OCI-LY1 (cell line): ENCODE measurements at regions not wholly inside any gene's neighbourhood (a gene's known extent, or its start where the extent isn't known, plus 50 kb on each side); places are given as distances from the start of the nearest gene placed in this dataset.

Experiments used
- H2AFZ ChIP-seq: fragments of 200-600 bp; sonication (generic), shearing (Covaris generic); 2 replicates; pipeline ENCODE4 v1.6.0; 2014; ENCODE audit warnings: antibody characterized with exemption, mild to moderate bottlenecking, low read length
- H3F3A ChIP-seq: fragments of 200-600 bp; sonication (generic), shearing (Covaris generic); 2 replicates; pipeline ENCODE4 v1.6.0; 2014; ENCODE audit warnings: mild to moderate bottlenecking, antibody characterized with exemption, low read length, moderate library complexity; ENCODE audit not compliant: insufficient read depth
- H3K27ac ChIP-seq: fragments of 200-600 bp; sonication (generic); 2 replicates; pipeline ENCODE4 v1.5.1; 2014; ENCODE audit warnings: low read length, mixed run types, mild to moderate bottlenecking, low read depth; ENCODE audit not compliant: poor library complexity, severe bottlenecking
- H3K27me3 ChIP-seq: fragments of 200-600 bp; sonication (generic); 2 replicates; pipeline ENCODE4 v1.6.0; 2014; ENCODE audit warnings: antibody characterized with exemption, mild to moderate bottlenecking, low read length, moderate library complexity; ENCODE audit not compliant: insufficient read depth
- H3K36me3 ChIP-seq: fragments of 200-600 bp; sonication (generic); 2 replicates; pipeline ENCODE4 v1.6.1; 2014; ENCODE audit warnings: mild to moderate bottlenecking, antibody characterized with exemption, low read length, moderate library complexity, mixed read lengths; ENCODE audit not compliant: insufficient read depth
- H3K4me1 ChIP-seq: fragments of 200-600 bp; sonication (generic); 2 replicates; pipeline ENCODE4 v1.5.1; 2014; ENCODE audit warnings: mild to moderate bottlenecking, low read length, moderate library complexity; ENCODE audit not compliant: insufficient read depth, severe bottlenecking
- H3K4me2 ChIP-seq: fragments of 200-600 bp; sonication (generic), shearing (Covaris generic); 2 replicates; pipeline ENCODE4 v1.6.1; 2014; ENCODE audit warnings: low read length
- H3K4me3 ChIP-seq: fragments of 200-600 bp; sonication (generic); 2 replicates; pipeline ENCODE4 v1.5.1; 2014; ENCODE audit warnings: low read length, low read depth, mild to moderate bottlenecking, mixed read lengths; ENCODE audit not compliant: poor library complexity, severe bottlenecking
- H3K79me2 ChIP-seq: fragments of 200-600 bp; shearing (Covaris generic); 2 replicates; pipeline ENCODE4 v1.6.1; 2016; ENCODE audit warnings: mixed run types, low read length, mixed read lengths; ENCODE audit not compliant: insufficient read depth
- H3K9ac ChIP-seq: fragments of 200-600 bp; sonication (generic), shearing (Covaris generic); 2 replicates; pipeline ENCODE4 v1.6.1; 2014; ENCODE audit warnings: mild to moderate bottlenecking, low read length, mixed read lengths
- H3K9me2 ChIP-seq: fragments of 200-600 bp; sonication (generic), shearing (Covaris generic); 2 replicates; pipeline ENCODE4 v1.6.1; 2014; ENCODE audit warnings: low read depth, mild to moderate bottlenecking, low read length, mixed read lengths
- H3K9me3 ChIP-seq: fragments of 200-600 bp; shearing (Covaris generic); 2 replicates; pipeline ENCODE4 v1.6.1; 2014; ENCODE audit warnings: low read length, mixed read lengths
- H4K20me1 ChIP-seq: fragments of 200-600 bp; sonication (generic), shearing (Covaris generic); 2 replicates; pipeline ENCODE4 v1.6.0; 2016; ENCODE audit warnings: mild to moderate bottlenecking, low read length; ENCODE audit not compliant: insufficient read depth
- CTCF ChIP-seq: fragments of 200-600 bp; sonication (generic), shearing (Covaris generic); IDR thresholded peaks from 2 replicates; pipeline ENCODE4 v1.5.1; 2017; ENCODE audit warnings: mild to moderate bottlenecking, antibody characterized with exemption, low read length, moderate library complexity, mixed read lengths
- EZH2 ChIP-seq: fragments of 200-600 bp; sonication (generic), shearing (Covaris generic); IDR thresholded peaks from 2 replicates; pipeline ENCODE4 v1.8.0; 2017; ENCODE audit warnings: borderline replicate concordance, mixed run types, mild to moderate bottlenecking, antibody characterized with exemption, low read length, moderate library complexity, mixed read lengths

DNA sequence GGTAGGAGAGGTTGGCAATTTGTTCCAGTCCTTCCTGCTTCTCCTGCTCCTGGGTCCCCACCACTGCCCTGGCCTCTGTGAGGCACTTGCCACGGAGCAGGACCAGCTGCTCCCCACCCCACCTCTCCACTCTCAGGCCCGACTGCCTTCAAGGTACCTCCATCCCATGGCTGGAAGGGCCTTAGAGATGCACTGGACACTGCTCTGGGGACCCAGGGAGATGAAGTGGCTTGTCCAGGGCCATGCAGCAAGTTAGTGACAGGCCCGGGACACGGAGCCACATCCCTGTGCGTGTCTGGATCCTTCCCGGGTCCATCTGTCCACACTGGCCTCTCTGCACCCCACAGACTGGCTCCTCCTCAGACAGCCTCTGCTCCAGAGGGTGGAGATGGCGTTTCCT lies 105.3 kb downstream of the CPZ start:
- H3K4me2 ChIP-seq: no peak overlapping the region
- no peak for TF ChIP-seq EZH2
- TF ChIP-seq CTCF: no peak

GRCh38 chr4:8696369-8697127 lies 104.0 kb downstream of the CPZ start:
- Histone ChIP-seq H3K9me3 (no peaks in the 10 kb centered on the region), H3K36me3 (no peaks in the 10 kb centered on the region), H3K4me1 (no peaks in the 10 kb centered on the region), H3K27ac (no peak overlapping the region), H3K4me2 (no peak overlapping the region), H3K9ac (no peak overlapping the region), H2AFZ (no peak overlapping the region), H3K79me2 (no peaks in the 10 kb centered on the region), H4K20me1 (no peaks in the 10 kb centered on the region), H3K4me3 (no peak overlapping the region), H3F3A (no peaks in the 10 kb centered on the region), H3K27me3 (no peaks in the 10 kb centered on the region), H3K9me2 (no peaks in the 10 kb centered on the region)
- TF ChIP-seq EZH2: no peak
- TF ChIP-seq CTCF: no peak

More for the DNA sequence above, 105.3 kb downstream of the CPZ start:
- Histone ChIP-seq H3K36me3 (no peaks in the 10 kb centered on the region), H3F3A (no peaks in the 10 kb centered on the region), H4K20me1 (no peaks in the 10 kb centered on the region), H3K9me2 (no peaks in the 10 kb centered on the region), H3K9ac (no peak overlapping the region), H3K27ac (no peak overlapping the region), H3K4me3 (no peak overlapping the region), H3K79me2 (no peaks in the 10 kb centered on the region), H2AFZ (no peak overlapping the region), H3K27me3 (no peaks in the 10 kb centered on the region), H3K9me3 (no peaks in the 10 kb centered on the region), H3K4me1 (no peaks in the 10 kb centered on the region)

DNA sequence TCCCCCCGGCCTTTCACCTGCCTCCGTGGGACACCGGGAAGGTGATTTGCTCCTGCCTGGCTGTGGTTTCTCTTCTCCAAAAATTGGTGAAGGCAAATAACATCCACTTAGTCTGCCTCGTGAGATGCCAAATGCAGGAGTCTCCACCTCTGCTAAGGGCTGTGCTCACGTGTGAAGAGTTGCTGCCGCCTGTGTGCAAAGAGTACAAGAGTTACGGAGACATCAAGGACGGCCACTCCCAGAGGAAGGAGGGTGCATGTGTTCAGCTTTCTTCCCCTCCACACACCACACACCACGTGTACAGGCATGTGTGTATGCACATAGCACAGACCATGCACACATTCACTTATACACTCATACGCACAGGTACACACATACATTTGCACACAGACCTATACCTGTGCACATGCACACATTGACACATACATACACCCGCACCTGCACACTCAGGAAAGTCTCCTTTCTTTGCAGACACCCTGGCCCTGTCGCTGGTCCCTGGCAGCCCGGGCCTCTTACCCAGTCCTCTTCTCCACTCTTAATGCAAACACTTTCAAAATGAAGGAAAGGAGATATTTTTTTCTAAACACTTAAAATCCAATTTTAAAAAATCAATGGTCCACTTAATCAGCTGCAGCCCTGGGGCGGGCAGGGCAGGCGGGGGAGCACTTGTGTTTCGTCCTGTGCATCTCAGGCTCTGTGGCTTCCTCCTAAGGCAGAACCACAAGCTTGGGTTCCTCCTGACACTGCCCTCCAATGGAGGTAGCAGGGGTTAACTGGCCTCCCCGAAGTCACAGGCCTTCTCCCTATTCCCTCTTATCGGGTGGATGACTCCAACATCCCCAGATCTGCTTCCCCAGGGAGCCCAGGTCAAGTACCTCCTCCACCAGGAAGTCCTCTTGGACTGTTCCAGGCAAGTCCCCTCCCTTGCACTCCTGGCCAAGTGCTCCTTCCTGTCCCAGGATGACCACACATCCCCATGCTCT lies 103.0 kb downstream of the CPZ start:
- H3K4me2 ChIP-seq: no peak overlapping the region
- H3K27ac ChIP-seq: no peak overlapping the region
- no peak overlapping the region for H3K9ac ChIP-seq
- H3K4me3 ChIP-seq: no peak overlapping the region
- no peaks in the 10 kb centered on the region for H3K4me1 ChIP-seq
- no peaks in the 10 kb centered on the region for H3K9me2 ChIP-seq
- H4K20me1 ChIP-seq: no peaks in the 10 kb centered on the region
- H3K9me3 ChIP-seq: no peaks in the 10 kb centered on the region
- H3K27me3 ChIP-seq: no peaks in the 10 kb centered on the region
- H2AFZ ChIP-seq: no peak overlapping the region
- H3F3A ChIP-seq: no peaks in the 10 kb centered on the region
- no peak for TF ChIP-seq CTCF
- no peak for TF ChIP-seq EZH2
- H3K79me2 ChIP-seq: no peaks in the 10 kb centered on the region
- no peaks in the 10 kb centered on the region for H3K36me3 ChIP-seq
